Liver (tissue), 3 donors: ENCODE measurements at regions not wholly inside any gene's neighbourhood (a gene's known extent, or its start where the extent isn't known, plus 50 kb on each side); places are given as distances from the start of the nearest gene placed in this dataset.

Experiments
- ATF3 ChIP-seq: IDR thresholded peaks from 2 replicates; pipeline ENCODE4 v1.6.1; 2016; ENCODE audit warnings: antibody characterized with exemption
- CTCF ChIP-seq: fragments of 150-350 bp; IDR thresholded peaks from 2 replicates; pipeline ENCODE4 v1.5.1; 2017; ENCODE audit warnings: improper control_type of control experiment, low read depth, low read length; ENCODE audit not compliant: missing input control
- FOXA2 ChIP-seq: IDR thresholded peaks from 2 replicates; pipeline ENCODE4 v1.6.1; 2016; ENCODE audit warnings: antibody characterized with exemption
- HNF4G ChIP-seq: IDR thresholded peaks from 2 replicates; pipeline ENCODE4 v1.6.1; 2016; ENCODE audit warnings: antibody characterized with exemption
- SP1 ChIP-seq: IDR thresholded peaks from 2 replicates; pipeline ENCODE4 v1.6.1; 2018; ENCODE audit warnings: antibody characterized with exemption, mild to moderate bottlenecking
- TAF1 ChIP-seq: conservative IDR thresholded peaks from 2 replicates; pipeline ENCODE4 v1.6.1; 2016; ENCODE audit warnings: antibody characterized with exemption, mild to moderate bottlenecking
- donor health status: healthy.
- donor health status: healthy.

- TF ChIP-seq CTCF: no peak
- TF ChIP-seq FOXA2: no peak
- TF ChIP-seq TAF1: no peak
- no peak for TF ChIP-seq HNF4G
- TF ChIP-seq ATF3: no peak
- no peak for TF ChIP-seq SP1
Observed at GRCh38 chr17:79524213-79525187, 86.4 kb downstream of the RBFOX3 start.
